LNCaP clone FGC (cell line): ENCODE measurements at regions not wholly inside any gene's neighbourhood (a gene's known extent, or its start where the extent isn't known, plus 50 kb on each side); places are given as distances from the start of the nearest gene placed in this dataset.

Experiments used
- DNase-seq: peaks from one replicate; pipeline ENCODE4 v3.0.0-alpha.2; 2011; ENCODE audit warnings: low read depth
- H3K4me3 ChIP-seq: 2 replicates; pipeline ENCODE4 v1.5.1; 2011; ENCODE audit warnings: mild to moderate bottlenecking, low read depth, low read length, control low read depth
- CTCF ChIP-seq: IDR thresholded peaks from 2 replicates; pipeline ENCODE4 v1.5.1; 2012; ENCODE audit warnings: mild to moderate bottlenecking; ENCODE audit not compliant: control insufficient read depth, insufficient read depth; ENCODE audit errors: extremely low read depth

DNA sequence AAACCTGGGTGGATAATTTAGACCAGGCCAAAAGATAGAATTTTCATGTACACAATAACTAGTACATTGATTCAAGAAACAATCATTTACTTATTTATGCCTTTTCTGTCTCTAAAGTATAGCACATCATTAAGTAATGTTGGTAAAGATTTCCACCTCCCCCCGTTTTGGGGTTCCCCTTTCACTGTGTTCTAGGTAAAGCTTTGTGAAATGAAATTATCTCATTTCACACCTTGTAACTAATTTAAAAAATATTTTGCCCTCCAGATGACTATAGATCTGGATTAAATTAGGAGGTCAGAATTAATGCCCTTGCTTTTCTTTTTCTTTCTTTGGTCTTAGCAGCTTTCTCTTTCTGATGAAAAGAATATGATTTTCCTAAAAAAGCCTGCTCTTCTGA is 328.5 kb upstream of the TBC1D5 start:
- no peak overlapping the region for H3K4me3 ChIP-seq
- DNase-seq = no peak
- no peak for TF ChIP-seq CTCF

- no peak overlapping the region for H3K4me3 ChIP-seq
- DNase-seq = no peak
- no peak for TF ChIP-seq CTCF
These were observed 327.8 kb upstream of the TBC1D5 start for GRCh38 chr3:18070231-18070630.

GRCh38 chr3:18069568-18069967 is 327.1 kb upstream of the TBC1D5 start:
- TF ChIP-seq CTCF = no peak
- H3K4me3 ChIP-seq = no peak overlapping the region
- no peak for DNase-seq

- DNase-seq = no peak
- H3K4me3 ChIP-seq = no peak overlapping the region
- TF ChIP-seq CTCF = no peak
These were observed 324.6 kb upstream of the TBC1D5 start for GRCh38 chr3:18066899-18067582.

DNA sequence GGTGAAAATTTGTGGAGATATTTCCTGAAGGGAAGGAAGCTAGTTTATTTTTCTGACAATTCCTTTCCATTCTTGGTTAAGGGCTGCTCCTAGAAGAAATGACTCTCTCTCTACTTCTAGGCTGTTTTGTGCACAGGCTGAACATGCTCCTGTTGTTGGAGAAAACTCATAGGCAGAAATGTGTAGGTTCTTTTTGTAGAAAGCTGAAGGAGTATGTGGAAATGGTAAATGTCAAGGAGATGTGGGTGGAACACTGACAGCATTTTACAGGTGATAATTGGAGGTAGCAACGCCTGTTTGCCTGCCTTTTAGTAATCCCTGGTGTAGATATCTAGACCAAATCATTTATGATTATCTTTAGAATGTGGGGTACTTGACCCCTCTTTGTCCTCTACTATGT is 322.2 kb upstream of the TBC1D5 start:
- TF ChIP-seq CTCF = no peak
- DNase-seq = no peak
- H3K4me3 ChIP-seq = no peak overlapping the region

- no peak for TF ChIP-seq CTCF
- H3K4me3 ChIP-seq = no peak overlapping the region
- no peak for DNase-seq
These were observed 320.2 kb upstream of the TBC1D5 start for GRCh38 chr3:18062657-18063025.

- TF ChIP-seq CTCF = no peak
- no peak for DNase-seq
- no peak overlapping the region for H3K4me3 ChIP-seq
These were observed 319.6 kb upstream of the TBC1D5 start for GRCh38 chr3:18061737-18062656.
